Right lobe of liver (tissue), 6 donors: ENCODE measurements at regions not wholly inside any gene's neighbourhood (a gene's known extent, or its start where the extent isn't known, plus 50 kb on each side); places are given as distances from the start of the nearest gene placed in this dataset.

ENCODE experiments used
- ATAC-seq, 4 donors: fragments of 200-7000 bp; cut with Tn5 transposase; one replicate each; pipeline ENCODE4 v1.9.1; 2020; ENCODE audit warnings: mild to moderate bottlenecking in 4 of 4, moderate library complexity in 4 of 4
- DNase-seq, 3 donors: peaks; one replicate each; pipeline ENCODE4 v3.0.0-alpha.2; 2020
- H3K27ac ChIP-seq, 3 donors: fragments of 200-600 bp; one replicate each; pipeline ENCODE4 v1.8.0; 2022
- H3K27me3 ChIP-seq, 2 donors: fragments of 200-600 bp; one replicate each; pipeline ENCODE4 v1.8.0; 2022
- H3K36me3 ChIP-seq, 4 donors: fragments of 200-600 bp; sonication (generic) in 1 of 4; one replicate each; pipeline versions ENCODE4 v1.5.1 to v1.8.0; 2017 to 2022; ENCODE audit warnings: control low read depth in 1 of 4
- H3K4me1 ChIP-seq, 4 donors: fragments of 200-600 bp; sonication (generic) in 1 of 4; one replicate each; pipeline versions ENCODE4 v1.5.1 to v1.8.0; 2017 to 2022; ENCODE audit warnings: control low read depth in 1 of 4
- H3K4me3 ChIP-seq, 3 donors: fragments of 200-600 bp; one replicate each; pipeline ENCODE4 v1.8.0; 2022
- H3K9me3 ChIP-seq, 4 donors: fragments of 200-600 bp; sonication (generic) in 1 of 4; one replicate each; pipeline versions ENCODE4 v1.5.1 to v1.8.0; 2017 to 2022; ENCODE audit warnings: control low read depth in 1 of 4
- CTCF ChIP-seq, 4 donors: fragments of 200-600 bp in 3 of 4; fragments of 450-650 bp in 1 of 4; IDR thresholded peaks; one replicate each; pipeline versions ENCODE4 v1.5.1 to v1.8.0; 2016 to 2022; ENCODE audit warnings: antibody characterized with exemption in 4 of 4, mild to moderate bottlenecking in 2 of 4
- POLR2A ChIP-seq: fragments of 450-650 bp; IDR thresholded peaks from one replicate; pipeline ENCODE4 v1.6.1; 2017; ENCODE audit warnings: antibody characterized with exemption, mild to moderate bottlenecking
- WGBS: methylation state at CpG from one replicate; pipeline ENCODE4 v1.1.6; 2018; ENCODE audit warnings: low coverage, low lambda C conversion rate; ENCODE audit not compliant: insufficient coverage; ENCODE audit errors: missing lambda C conversion rate; 5-methylcytosine and 5-hydroxymethylcytosine counted together
- intact Hi-C, 2 donors: fragments of 100-400 bp; cut with DNase I; formaldehyde crosslinking; loops; one replicate each; pipeline versions ENCODE4 v1.11.2 to v1.14.1; 2022
- donor health status: DM: no; HTN: yes; CAD: no.
- donor health status: DM: no; HTN: no; CAD: no.
- donor health status: DM: no; HTN: no; CAD: no.
- donor health status: DM: no; HTN: yes; CAD: no.
- donor health status: DM: no; HTN: yes; CAD: no.

GRCh38 chr22:47267513-47268282 is 505.2 kb downstream of the TBC1D22A start:
- Histone ChIP-seq H3K27ac (no peak overlapping the region), H3K4me1 (no peaks in the 10 kb centered on the region), H3K9me3 (no peaks in the 10 kb centered on the region), H3K36me3 (no peaks in the 10 kb centered on the region), H3K4me3 (no peak overlapping the region), H3K27me3 (no peaks in the 10 kb centered on the region)
- intact Hi-C loops, result no loop called here
- WGBS, result 55% methylated on average over 6 of the region's 9 CpGs
- TF ChIP-seq CTCF (IDR thresholded peaks at IDR 0.05), result no peak
- TF ChIP-seq POLR2A, result no peak
- ATAC-seq, result no peak
- peak in 1 of 3 donors; percentile 20 for DNase-seq

- no peaks in the 10 kb centered on the region for H3K36me3 ChIP-seq
- intact Hi-C loops, result no loop called here
- H3K27ac ChIP-seq, result no peak overlapping the region
- DNase-seq (peak in 1 of 3 donors; percentile 23), ATAC-seq (no peak)
- H3K4me1 ChIP-seq, result no peaks in the 10 kb centered on the region
- 86% methylated on average over 1 of the region's 4 CpGs for WGBS
- H3K4me3 ChIP-seq, result no peak overlapping the region
- H3K9me3 ChIP-seq, result no peaks in the 10 kb centered on the region
- TF ChIP-seq POLR2A (no peak), CTCF (IDR thresholded peaks at IDR 0.05) (no peak)
- no peaks in the 10 kb centered on the region for H3K27me3 ChIP-seq
These were observed 503.9 kb downstream of the TBC1D22A start for GRCh38 chr22:47266329-47266728.

- H3K4me3 ChIP-seq, result no peak overlapping the region
- intact Hi-C loops, result no loop called here
- no peaks in the 10 kb centered on the region for H3K27me3 ChIP-seq
- DNase-seq (peak in 1 of 3 donors; percentile 4), ATAC-seq (no peak)
- no CpG with 5 or more reads among the region's 5 CpGs for WGBS
- H3K4me1 ChIP-seq, result no peaks in the 10 kb centered on the region
- H3K27ac ChIP-seq, result no peak overlapping the region
- H3K36me3 ChIP-seq, result no peaks in the 10 kb centered on the region
- no peak for TF ChIP-seq POLR2A
- TF ChIP-seq CTCF (IDR thresholded peaks at IDR 0.05), result no peak
- no peaks in the 10 kb centered on the region for H3K9me3 ChIP-seq
These were observed 498.1 kb downstream of the TBC1D22A start for GRCh38 chr22:47260551-47260950.

- DNase-seq, result peak in 1 of 3 donors; percentile 8
- intact Hi-C loops, result no loop called here
These were observed 497.5 kb downstream of the TBC1D22A start for GRCh38 chr22:47259990-47260389.

More at GRCh38 chr22:47259990-47260389, 497.5 kb downstream of the TBC1D22A start:
- Histone ChIP-seq H3K4me1 (no peaks in the 10 kb centered on the region), H3K9me3 (no peaks in the 10 kb centered on the region), H3K27me3 (no peaks in the 10 kb centered on the region), H3K4me3 (no peak overlapping the region), H3K27ac (no peak overlapping the region), H3K36me3 (no peaks in the 10 kb centered on the region)
- WGBS, result 74% methylated on average over 5 of the region's 5 CpGs
- TF ChIP-seq POLR2A, result no peak
- TF ChIP-seq CTCF (IDR thresholded peaks at IDR 0.05), result no peak
- no peak for ATAC-seq
